ENCODE measurements at regions not wholly inside any gene's neighbourhood (a gene's known extent, or its start where the extent isn't known, plus 50 kb on each side); places are given as distances from the start of the nearest gene placed in this dataset.
"Not testable (repeated sequence)": the region's sequence is repeated elsewhere in the genome, so short reads cannot be mapped to it uniquely, and the experiment has no call there.

GRCh38 chr15:75763635-75764600, 51.3 kb upstream of the CSPG4 start:
- DNase-seq (ENCODE audit: low read depth, low spot score): not testable (repeated sequence)

- DNase-seq (ENCODE audit: low read depth, low spot score): no peak
These were observed 50.5 kb upstream of the CSPG4 start for GRCh38 chr15:75763137-75763611.

All from astrocyte of the hippocampus (primary cell).